ENCODE measurements at regions not wholly inside any gene's neighbourhood (a gene's known extent, or its start where the extent isn't known, plus 50 kb on each side); places are given as distances from the start of the nearest gene placed in this dataset.

GRCh38 chr17:22435231-22435974, 743.1 kb downstream of the KCNJ18 start:
- Histone ChIP-seq H3K27ac (ENCODE audit: low read depth, low read length) (no peak overlapping the region), H3K4me2 (ENCODE audit: low read length) (no peak overlapping the region), H3K4me1 (ENCODE audit: control insufficient read depth in 1 of 2, insufficient read depth in 2 of 2, low read length in 2 of 2) (no peaks in the 10 kb centered on the region), H3K79me2 (ENCODE audit: insufficient read depth, low read length) (no peaks in the 10 kb centered on the region), H3K4me3 (replicated peaks in 1 of 2; ENCODE audit: low read depth in 1 of 2, low read length in 2 of 2) (no peak overlapping the region), H3K9ac (ENCODE audit: low read length) (no peak overlapping the region), H4K20me1 (ENCODE audit: insufficient read depth) (no peaks in the 10 kb centered on the region), H3K9me3 (ENCODE audit: control insufficient read depth in 1 of 2, insufficient read depth in 1 of 2, low read depth in 1 of 2, low read length in 2 of 2) (peaks cover 0 to 7% of the 10 kb centered on the region in 2 experiments; a peak in 1 of 4 replicates), H2AFZ (ENCODE audit: low read depth, low read length, poor library complexity, severe bottlenecking) (no peak overlapping the region), H3K27me3 (ENCODE audit: insufficient read depth, low read length) (no peaks in the 10 kb centered on the region), H3K9me2 (ENCODE audit: insufficient read depth) (no peaks in the 10 kb centered on the region), H3K36me3 (ENCODE audit: control insufficient read depth in 1 of 2, insufficient read depth in 2 of 2, low read length in 2 of 2) (no peaks in the 10 kb centered on the region)
- DNase-seq (ENCODE audit: low read depth, low spot score) (no peak), ATAC-seq (no peak)
- ChIA-PET POLR2A (no interaction called here), RAD21 (ENCODE audit: low non-redundant PET in 1 of 2, low total read pairs in 2 of 2, uncharacterized antibody in 2 of 2, unreplicated experiment in 2 of 2) (no interaction called here), CTCF (no interaction called here)
- intact Hi-C loops (cut with micrococcal nuclease), result no loop called here
- BruUV-seq (replicated peaks), result no TSS peak
- TF ChIP-seq CBX3 (IDR thresholded peaks at IDR 0.05; ENCODE audit: low read depth) (no peak), REST (IDR thresholded peaks at IDR 0.05; ENCODE audit: low read depth) (no peak), ZNF274 (IDR thresholded peaks at IDR 0.05; ENCODE audit: low read depth, low read length) (no peak), EZH2phosphoT487 (IDR thresholded peaks at IDR 0.05; ENCODE audit: borderline replicate concordance) (no peak), YY1 (IDR thresholded peaks at IDR 0.05; ENCODE audit: extremely low read depth, insufficient replicate concordance, low read depth, low read length) (no peak), SRF (IDR thresholded peaks at IDR 0.05; ENCODE audit: low read depth) (no peak)

All from HCT116 (cell line).